Hematopoietic multipotent progenitor cell treated with erythropoietin and hydrocortisone succinate and interleukin-3 and kit ligand, for 15 days (in vitro differentiated cells): ENCODE measurements at regions not wholly inside any gene's neighbourhood (a gene's known extent, or its start where the extent isn't known, plus 50 kb on each side); places are given as distances from the start of the nearest gene placed in this dataset.

ENCODE experiments used
- DNase-seq: peaks from one replicate; pipeline ENCODE4 v3.0.0-alpha.2; 2015; ENCODE audit warnings: low spot score

GRCh38 chr9:1429297-1429696, 379.1 kb downstream of the DMRT2 start:
- DNase-seq, result no peak

- no peak for DNase-seq
These were observed 381.3 kb downstream of the DMRT2 start for GRCh38 chr9:1431461-1431860.

GRCh38 chr9:1434052-1434767, 384.1 kb downstream of the DMRT2 start:
- DNase-seq, result no peak

- DNase-seq, result no peak
These were observed 384.7 kb downstream of the DMRT2 start for GRCh38 chr9:1434811-1435210.

- DNase-seq, result no peak
These were observed 390.1 kb downstream of the DMRT2 start for GRCh38 chr9:1440256-1440655.

GRCh38 chr9:1442105-1442504, 391.9 kb downstream of the DMRT2 start:
- no peak for DNase-seq

- no peak for DNase-seq
These were observed 393.3 kb downstream of the DMRT2 start for GRCh38 chr9:1443450-1443849.

GRCh38 chr9:1446671-1447070, 396.5 kb downstream of the DMRT2 start:
- DNase-seq, result no peak

- no peak for DNase-seq
These were observed 403.5 kb downstream of the DMRT2 start for GRCh38 chr9:1453636-1454035.

- no peak for DNase-seq
These were observed 404.1 kb downstream of the DMRT2 start for GRCh38 chr9:1454211-1454610.

GRCh38 chr9:1454616-1455347, 404.6 kb downstream of the DMRT2 start:
- no peak for DNase-seq

- no peak for DNase-seq
These were observed 405.6 kb downstream of the DMRT2 start for GRCh38 chr9:1455766-1456165.

GRCh38 chr9:1456301-1457024, 406.3 kb downstream of the DMRT2 start:
- no peak for DNase-seq

GRCh38 chr9:1457460-1457859, 407.3 kb downstream of the DMRT2 start:
- DNase-seq, result no peak

- no peak for DNase-seq
These were observed 408.3 kb downstream of the DMRT2 start for GRCh38 chr9:1458503-1458902.

- DNase-seq, result no peak
These were observed 410.1 kb downstream of the DMRT2 start for GRCh38 chr9:1460143-1460769.

GRCh38 chr9:1461812-1462211, 411.7 kb downstream of the DMRT2 start:
- DNase-seq, result no peak

- DNase-seq, result no peak
These were observed 412.6 kb downstream of the DMRT2 start for GRCh38 chr9:1462626-1463308.

- DNase-seq, result no peak
These were observed 419.8 kb downstream of the DMRT2 start for GRCh38 chr9:1469996-1470395.

GRCh38 chr9:1473956-1474634, 423.9 kb downstream of the DMRT2 start:
- no peak for DNase-seq

- no peak for DNase-seq
These were observed 424.5 kb downstream of the DMRT2 start for GRCh38 chr9:1474671-1475070.
